Lower lobe of right lung (tissue), 2 donors: ENCODE measurements at regions not wholly inside any gene's neighbourhood (a gene's known extent, or its start where the extent isn't known, plus 50 kb on each side); places are given as distances from the start of the nearest gene placed in this dataset.

ENCODE experiments used
- ATAC-seq, 2 donors: fragments of 200-7000 bp; cut with Tn5 transposase; one replicate each; pipeline ENCODE4 v1.9.1; 2020 to 2022; ENCODE audit warnings: mild to moderate bottlenecking in 2 of 2, moderate library complexity in 2 of 2
- DNase-seq: peaks from one replicate; pipeline ENCODE4 v3.0.0-alpha.2; 2020
- H3K27ac ChIP-seq: fragments of 200-600 bp; one replicate; pipeline ENCODE4 v1.8.0; 2022
- H3K27me3 ChIP-seq: fragments of 200-600 bp; one replicate; pipeline ENCODE4 v1.8.0; 2022; ENCODE audit warnings: low read depth
- H3K36me3 ChIP-seq: fragments of 200-600 bp; one replicate; pipeline ENCODE4 v1.8.0; 2022; ENCODE audit warnings: mild to moderate bottlenecking
- H3K4me1 ChIP-seq: fragments of 200-600 bp; one replicate; pipeline ENCODE4 v1.8.0; 2022
- H3K4me3 ChIP-seq: fragments of 200-600 bp; one replicate; pipeline ENCODE4 v1.8.0; 2022; ENCODE audit warnings: mild to moderate bottlenecking
- H3K9me3 ChIP-seq: fragments of 200-600 bp; one replicate; pipeline ENCODE4 v1.8.0; 2022
- intact Hi-C: fragments of 100-400 bp; cut with DNase I; formaldehyde crosslinking; loops from one replicate; pipeline ENCODE4 v1.11.0; 2022
- TF ChIP-seq, protein P1 (sequence below): fragments of 200-600 bp; IDR thresholded peaks from one replicate; pipeline ENCODE4 v1.8.0; 2022; ENCODE audit warnings: antibody characterized with exemption, mild to moderate bottlenecking
- donor health status: DM: no; HTN: yes; CAD: no; lungs with severe emphysema.

DNA sequence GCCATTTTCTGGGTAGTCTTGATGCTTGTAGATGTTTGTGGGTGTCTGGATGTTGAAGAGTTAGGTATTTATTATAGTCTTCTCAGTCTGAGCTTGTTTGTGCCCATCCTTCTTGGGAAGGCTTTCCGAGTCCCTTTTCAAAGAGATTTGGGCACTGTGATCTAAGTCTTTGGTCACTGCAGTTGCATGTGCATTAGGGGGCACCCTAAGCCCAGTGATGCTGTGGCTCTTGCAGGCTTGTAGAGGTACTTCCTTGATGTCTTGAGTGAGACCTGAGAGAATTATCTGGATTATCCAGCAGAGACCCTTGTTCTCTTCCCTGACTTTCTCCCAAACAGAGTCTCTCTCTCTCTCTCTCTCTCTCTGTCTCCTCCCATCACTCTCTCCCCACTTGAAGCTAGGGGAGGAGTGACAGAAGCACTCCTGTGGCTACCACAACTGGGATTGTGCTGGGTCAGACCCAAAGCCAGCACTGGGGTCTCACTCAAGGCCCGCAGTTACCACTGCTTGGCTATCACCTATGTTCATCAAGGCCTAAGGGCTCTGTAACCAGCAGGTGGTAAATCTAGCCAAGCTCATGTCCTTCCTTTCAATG is 68.5 kb downstream of the TMCO5A start:
- DNase-seq (peak; percentile 74), ATAC-seq (peak; percentile 85 to 92)
- intact Hi-C loops = loop anchor here (10.0 kb wide), 1 partner anchor 352 kb away; no protein-coding TSS in a partner anchor
- Histone ChIP-seq H3K27me3 (no peaks in the 10 kb centered on the region), H3K27ac (no peak overlapping the region), H3K9me3 (no peaks in the 10 kb centered on the region), H3K4me1 (peaks cover 5% of the 10 kb centered on the region), H3K36me3 (no peaks in the 10 kb centered on the region), H3K4me3 (no peak overlapping the region)
- TF ChIP-seq, protein P1, sequence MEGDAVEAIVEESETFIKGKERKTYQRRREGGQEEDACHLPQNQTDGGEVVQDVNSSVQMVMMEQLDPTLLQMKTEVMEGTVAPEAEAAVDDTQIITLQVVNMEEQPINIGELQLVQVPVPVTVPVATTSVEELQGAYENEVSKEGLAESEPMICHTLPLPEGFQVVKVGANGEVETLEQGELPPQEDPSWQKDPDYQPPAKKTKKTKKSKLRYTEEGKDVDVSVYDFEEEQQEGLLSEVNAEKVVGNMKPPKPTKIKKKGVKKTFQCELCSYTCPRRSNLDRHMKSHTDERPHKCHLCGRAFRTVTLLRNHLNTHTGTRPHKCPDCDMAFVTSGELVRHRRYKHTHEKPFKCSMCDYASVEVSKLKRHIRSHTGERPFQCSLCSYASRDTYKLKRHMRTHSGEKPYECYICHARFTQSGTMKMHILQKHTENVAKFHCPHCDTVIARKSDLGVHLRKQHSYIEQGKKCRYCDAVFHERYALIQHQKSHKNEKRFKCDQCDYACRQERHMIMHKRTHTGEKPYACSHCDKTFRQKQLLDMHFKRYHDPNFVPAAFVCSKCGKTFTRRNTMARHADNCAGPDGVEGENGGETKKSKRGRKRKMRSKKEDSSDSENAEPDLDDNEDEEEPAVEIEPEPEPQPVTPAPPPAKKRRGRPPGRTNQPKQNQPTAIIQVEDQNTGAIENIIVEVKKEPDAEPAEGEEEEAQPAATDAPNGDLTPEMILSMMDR = peak; percentile 71

DNA sequence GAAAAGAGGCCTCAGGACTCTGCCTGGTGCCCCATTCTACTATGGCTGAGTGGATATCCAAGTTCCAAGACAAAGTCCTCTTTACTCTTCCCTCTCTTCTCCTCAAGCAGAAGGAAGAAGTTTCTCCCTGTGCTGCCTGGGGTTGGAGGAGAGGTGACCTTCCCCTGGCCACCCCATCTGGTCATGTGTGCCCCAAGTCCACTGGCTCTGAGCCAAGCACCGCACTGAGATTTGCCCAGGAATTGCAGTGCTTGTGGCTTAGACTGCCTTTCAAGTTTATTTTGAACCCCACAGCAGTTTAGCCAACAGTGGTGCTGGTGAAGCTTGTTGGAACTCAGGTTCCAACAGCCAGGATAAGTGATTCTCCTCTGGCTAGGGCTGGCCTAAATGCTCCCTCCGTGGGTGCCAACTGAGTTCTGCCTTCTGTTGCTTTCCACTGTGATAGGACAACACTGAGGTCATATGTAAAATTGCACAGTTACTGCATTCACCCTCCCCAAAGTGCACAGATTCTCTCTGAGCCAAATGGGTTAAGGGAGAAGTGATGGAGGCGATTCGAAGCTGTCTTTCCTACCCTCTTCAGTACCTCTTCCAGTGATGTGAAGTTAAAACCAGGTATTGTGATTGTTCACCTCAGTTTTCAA is 69.9 kb downstream of the TMCO5A start:
- TF ChIP-seq, protein P1 = no peak
- Histone ChIP-seq H3K36me3 (no peaks in the 10 kb centered on the region), H3K9me3 (no peaks in the 10 kb centered on the region), H3K4me1 (peaks cover 5% of the 10 kb centered on the region), H3K27me3 (no peaks in the 10 kb centered on the region), H3K4me3 (no peak overlapping the region), H3K27ac (no peak overlapping the region)
- no peak for DNase-seq
- peak; percentile 13 to 53 for ATAC-seq
- intact Hi-C loops = loop anchor here (10.0 kb wide), 1 partner anchor 350 kb away; no protein-coding TSS in a partner anchor

DNA sequence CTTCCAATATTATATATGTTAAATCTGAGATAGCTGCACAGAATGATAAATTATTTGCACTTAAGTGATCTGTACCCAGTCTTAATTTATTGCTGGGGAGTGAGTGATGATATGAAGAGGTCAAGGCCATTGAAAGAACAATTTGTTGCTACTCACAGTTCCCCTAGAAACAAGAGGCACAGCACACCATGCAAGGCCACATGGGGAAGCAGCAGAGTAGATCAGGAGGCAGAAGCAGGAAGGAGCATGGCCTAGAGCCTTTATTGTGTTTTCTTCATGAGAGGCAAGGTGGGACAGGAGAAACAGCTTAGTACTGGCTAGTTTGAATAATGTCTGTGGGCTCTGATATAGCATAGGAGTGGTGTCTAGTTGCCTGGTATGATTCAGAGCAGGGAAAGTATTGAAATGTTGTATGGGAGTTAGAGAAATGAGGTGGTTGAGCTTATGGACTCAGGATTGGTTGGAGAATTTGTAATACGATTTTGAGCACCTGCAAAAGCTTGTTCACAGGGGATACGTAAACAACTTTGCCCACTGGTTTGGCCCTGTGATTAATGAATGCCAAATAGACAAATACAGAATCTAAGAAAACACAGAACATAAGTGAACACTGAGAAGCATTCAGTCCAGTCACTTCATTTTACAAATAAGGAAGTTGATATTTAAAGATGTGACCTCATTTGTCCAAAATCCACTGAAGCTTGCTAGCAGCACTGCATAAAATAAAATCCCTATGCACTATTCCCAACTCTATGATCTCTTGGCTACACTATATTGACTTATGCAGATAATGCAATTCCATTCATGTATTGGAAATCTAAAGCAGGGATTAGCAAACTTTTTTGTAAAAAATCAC is 71.7 kb downstream of the TMCO5A start:
- intact Hi-C loops = loop anchor here (10.0 kb wide), 1 partner anchor 349 kb away; no protein-coding TSS in a partner anchor
- peaks cover 5% of the 10 kb centered on the region for H3K4me1 ChIP-seq
- no peak overlapping the region for H3K4me3 ChIP-seq
- TF ChIP-seq, protein P1 = no peak
- H3K27ac ChIP-seq = peak overlapping the region; percentile 2
- ATAC-seq (peak; percentile 62 to 81), DNase-seq (no peak)
- H3K9me3 ChIP-seq = no peaks in the 10 kb centered on the region
- H3K27me3 ChIP-seq = no peaks in the 10 kb centered on the region
- H3K36me3 ChIP-seq = no peaks in the 10 kb centered on the region

DNA sequence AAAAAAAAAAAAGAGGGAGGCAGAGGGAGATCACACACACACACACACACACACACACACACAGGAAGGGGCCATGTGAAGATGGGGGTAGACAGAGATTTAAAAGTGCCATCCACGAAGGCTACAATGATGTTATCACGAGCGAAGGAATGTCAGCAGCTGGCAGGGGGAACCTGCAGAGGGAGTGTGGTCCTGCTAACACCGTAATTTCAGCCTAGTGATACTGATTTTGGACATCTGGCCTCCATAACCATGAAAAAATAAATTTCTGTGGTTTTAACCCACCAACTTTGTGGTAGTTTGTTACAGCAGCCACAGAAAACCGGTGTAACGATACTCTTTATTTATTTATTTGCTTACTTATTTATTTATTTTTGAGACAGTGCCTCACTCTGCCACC is 76.0 kb downstream of the TMCO5A start:
- H3K4me3 ChIP-seq = no peak overlapping the region
- no peak for ATAC-seq
- peaks cover 5% of the 10 kb centered on the region for H3K4me1 ChIP-seq
- intact Hi-C loops = no loop called here
- TF ChIP-seq, protein P1 = no peak
- H3K36me3 ChIP-seq = no peaks in the 10 kb centered on the region
- no peak for DNase-seq
- no peaks in the 10 kb centered on the region for H3K27me3 ChIP-seq
- H3K27ac ChIP-seq = no peak overlapping the region
- H3K9me3 ChIP-seq = no peaks in the 10 kb centered on the region

DNA sequence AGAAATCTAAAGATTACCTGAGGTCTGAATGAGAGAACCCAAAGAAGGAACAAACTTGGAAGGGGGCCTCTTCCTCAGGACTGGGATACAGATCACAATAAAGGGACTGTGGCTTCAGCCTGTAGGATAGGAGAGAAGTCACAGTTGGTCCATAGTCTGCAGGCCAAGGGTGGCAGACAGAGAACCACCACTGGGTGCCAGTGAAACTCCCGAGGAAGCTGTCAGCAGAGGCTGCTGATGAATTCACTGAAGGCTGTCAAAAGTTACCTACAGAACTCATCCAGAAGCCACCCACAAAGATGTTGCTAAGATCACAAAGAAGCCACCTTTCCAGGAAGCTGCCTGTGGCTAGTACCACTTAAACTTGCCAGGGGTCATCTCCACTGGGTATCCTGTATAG is 78.5 kb downstream of the TMCO5A start:
- DNase-seq (no peak), ATAC-seq (peak; percentile 37 to 43)
- no peaks in the 10 kb centered on the region for H3K9me3 ChIP-seq
- no peaks in the 10 kb centered on the region for H3K36me3 ChIP-seq
- H3K27ac ChIP-seq = no peak overlapping the region
- no peaks in the 10 kb centered on the region for H3K27me3 ChIP-seq
- intact Hi-C loops = no loop called here
- TF ChIP-seq, protein P1 = no peak
- no peak overlapping the region for H3K4me3 ChIP-seq
- H3K4me1 ChIP-seq = no peaks in the 10 kb centered on the region
